Fibroblast of pulmonary artery (primary cell): ENCODE measurements at regions not wholly inside any gene's neighbourhood (a gene's known extent, or its start where the extent isn't known, plus 50 kb on each side); places are given as distances from the start of the nearest gene placed in this dataset.

Source experiments
- DNase-seq: peaks from one replicate; pipeline ENCODE4 v3.0.0-alpha.2; 2010; ENCODE audit warnings: low read depth
- H3K4me3 ChIP-seq: replicated peaks from 2 replicates; pipeline ENCODE4 v1.5.1; 2011; ENCODE audit warnings: low read depth, mild to moderate bottlenecking, control low read depth, low read length, moderate library complexity
- TF ChIP-seq, protein P1 (sequence below): IDR thresholded peaks from 2 replicates; pipeline ENCODE4 v1.5.1; 2011; ENCODE audit warnings: mild to moderate bottlenecking, control low read depth, low read length, inconsistent platforms; ENCODE audit errors: missing control alignments

DNA sequence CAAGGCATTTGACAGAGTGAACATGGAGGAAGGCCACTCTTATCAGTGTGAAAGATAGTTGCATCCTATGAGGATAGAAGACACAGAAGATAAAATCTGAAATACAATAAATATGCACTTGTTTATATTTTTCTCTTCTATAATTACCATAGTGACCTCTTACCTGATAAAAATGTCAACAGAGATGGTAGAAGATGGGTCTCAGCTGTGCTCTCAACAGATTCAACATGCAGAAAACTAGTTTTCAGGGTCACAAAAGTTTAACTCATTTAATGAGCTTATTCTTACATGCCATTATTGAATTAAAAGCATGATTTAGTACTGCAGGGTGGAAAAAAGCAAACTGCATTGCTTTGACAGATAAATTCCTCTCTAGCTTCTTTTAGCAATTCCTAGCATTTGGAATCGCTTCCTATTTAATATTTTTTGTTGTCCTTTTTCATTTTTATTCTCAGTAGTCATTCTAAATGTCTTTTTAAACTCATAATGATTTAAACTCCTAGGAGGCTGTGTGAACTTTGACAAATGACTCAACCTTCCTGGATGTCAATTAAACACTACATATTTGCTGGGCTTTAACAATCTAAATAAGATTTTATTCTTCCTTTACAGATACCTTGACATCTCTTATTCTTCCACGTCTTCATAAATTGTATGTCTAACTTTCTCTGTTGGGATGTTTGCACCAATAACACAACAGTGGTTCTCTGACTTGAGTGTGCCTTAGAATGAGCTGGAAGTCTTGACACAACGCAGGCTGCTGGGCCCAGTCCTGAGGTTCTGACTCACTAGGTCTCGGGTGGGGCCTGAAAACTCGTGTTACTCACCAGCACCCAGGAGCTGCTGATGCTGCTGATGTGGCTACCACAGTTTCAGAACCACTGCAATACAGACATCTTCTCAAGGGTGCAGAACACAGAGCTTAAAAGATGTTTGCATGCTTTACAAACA, 565.5 kb upstream of the IGFBP3 start:
- DNase-seq, result peak; percentile 60
- TF ChIP-seq, protein P1, sequence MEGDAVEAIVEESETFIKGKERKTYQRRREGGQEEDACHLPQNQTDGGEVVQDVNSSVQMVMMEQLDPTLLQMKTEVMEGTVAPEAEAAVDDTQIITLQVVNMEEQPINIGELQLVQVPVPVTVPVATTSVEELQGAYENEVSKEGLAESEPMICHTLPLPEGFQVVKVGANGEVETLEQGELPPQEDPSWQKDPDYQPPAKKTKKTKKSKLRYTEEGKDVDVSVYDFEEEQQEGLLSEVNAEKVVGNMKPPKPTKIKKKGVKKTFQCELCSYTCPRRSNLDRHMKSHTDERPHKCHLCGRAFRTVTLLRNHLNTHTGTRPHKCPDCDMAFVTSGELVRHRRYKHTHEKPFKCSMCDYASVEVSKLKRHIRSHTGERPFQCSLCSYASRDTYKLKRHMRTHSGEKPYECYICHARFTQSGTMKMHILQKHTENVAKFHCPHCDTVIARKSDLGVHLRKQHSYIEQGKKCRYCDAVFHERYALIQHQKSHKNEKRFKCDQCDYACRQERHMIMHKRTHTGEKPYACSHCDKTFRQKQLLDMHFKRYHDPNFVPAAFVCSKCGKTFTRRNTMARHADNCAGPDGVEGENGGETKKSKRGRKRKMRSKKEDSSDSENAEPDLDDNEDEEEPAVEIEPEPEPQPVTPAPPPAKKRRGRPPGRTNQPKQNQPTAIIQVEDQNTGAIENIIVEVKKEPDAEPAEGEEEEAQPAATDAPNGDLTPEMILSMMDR, result no peak
- H3K4me3 ChIP-seq, result no peak overlapping the region

DNA sequence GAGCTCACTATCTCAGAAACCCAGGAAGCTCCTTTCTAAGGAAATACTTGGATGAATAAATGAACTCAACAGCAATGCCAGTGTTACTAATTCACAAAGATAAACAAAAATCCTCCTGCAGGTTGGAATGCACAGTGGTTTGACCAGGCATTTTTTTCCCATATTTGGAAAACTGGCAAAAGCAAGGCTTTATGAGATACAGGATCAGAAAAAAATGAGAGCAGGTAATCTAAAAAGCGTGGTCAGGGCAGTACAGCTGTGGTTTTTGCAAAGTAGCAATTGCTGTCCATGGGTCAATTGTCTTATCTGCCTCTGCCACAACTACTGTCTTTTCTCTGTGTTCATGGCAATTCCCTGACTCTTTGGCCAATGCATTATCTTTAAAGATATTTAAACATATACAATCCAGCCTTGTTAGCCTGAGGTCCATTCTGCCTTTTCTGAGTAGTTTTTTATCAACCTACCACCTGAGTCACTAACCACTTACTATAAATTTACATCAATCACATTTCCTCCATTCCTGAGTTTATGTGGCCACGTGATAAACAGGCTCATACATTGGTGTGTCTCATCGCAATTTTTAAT, 564.5 kb upstream of the IGFBP3 start:
- H3K4me3 ChIP-seq, result no peak overlapping the region
- TF ChIP-seq, protein P1, result peak; percentile 35
- DNase-seq, result peak; percentile 58

DNA sequence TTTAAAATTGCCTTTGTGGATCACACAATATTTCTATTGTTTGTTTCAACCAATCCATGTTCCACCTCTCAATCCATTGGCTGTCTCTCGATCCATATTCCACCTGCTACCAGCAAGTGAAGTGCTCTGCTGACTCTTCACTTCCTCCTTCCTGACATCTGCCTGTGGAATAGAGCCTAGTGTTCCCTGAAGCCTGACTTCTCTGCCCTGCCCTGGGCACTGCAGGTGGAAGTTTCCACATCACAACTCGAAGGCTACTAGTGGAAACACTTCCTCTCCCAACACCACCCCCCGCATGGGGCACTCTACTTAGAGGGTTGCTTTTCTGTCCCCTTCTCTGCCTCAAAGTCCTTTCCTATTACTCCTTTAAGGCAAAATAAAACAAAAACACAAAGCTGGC, 563.8 kb upstream of the IGFBP3 start:
- DNase-seq, result no peak
- H3K4me3 ChIP-seq, result no peak overlapping the region
- TF ChIP-seq, protein P1, result no peak

DNA sequence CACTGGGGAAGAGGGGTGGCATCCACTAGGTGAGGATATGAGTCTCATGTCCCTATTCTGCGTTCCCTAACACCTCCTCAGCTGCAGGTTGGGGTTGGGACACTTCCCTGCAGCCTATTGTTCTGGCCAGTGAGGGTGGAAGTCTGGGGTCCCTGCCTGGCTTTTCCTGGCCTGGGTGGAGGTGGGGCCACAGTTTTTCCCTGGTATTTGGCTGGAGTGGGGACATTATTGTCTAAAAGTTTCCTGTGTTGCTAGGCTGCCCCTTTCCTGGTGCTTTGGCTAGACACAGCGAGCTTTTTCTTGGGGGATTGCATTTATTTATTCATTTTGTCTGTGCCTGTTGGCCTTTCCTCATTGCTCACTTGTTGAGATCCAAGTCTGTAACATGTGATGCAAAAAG, 559.5 kb upstream of the IGFBP3 start:
- H3K4me3 ChIP-seq, result no peak overlapping the region
- no peak for DNase-seq
- TF ChIP-seq, protein P1, result no peak

DNA sequence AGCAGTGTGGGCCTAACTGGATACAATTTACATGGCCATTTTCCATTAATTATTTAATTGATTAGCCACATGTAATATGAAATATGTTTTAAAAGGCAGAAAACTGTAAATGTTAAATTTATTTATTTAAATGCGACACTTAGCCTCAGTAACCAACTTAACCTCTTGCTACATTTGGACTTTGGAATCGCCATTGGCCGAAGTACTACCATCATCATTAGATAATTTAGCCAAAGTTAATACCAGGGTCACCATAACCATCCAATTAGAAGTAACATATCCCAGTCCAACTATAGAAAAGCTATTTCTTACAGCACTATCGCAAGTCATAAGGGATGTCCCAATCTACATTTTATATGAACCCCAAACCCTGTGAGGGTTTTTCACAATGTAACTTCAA, 558.6 kb upstream of the IGFBP3 start:
- H3K4me3 ChIP-seq, result no peak overlapping the region
- TF ChIP-seq, protein P1, result no peak
- no peak for DNase-seq

DNA sequence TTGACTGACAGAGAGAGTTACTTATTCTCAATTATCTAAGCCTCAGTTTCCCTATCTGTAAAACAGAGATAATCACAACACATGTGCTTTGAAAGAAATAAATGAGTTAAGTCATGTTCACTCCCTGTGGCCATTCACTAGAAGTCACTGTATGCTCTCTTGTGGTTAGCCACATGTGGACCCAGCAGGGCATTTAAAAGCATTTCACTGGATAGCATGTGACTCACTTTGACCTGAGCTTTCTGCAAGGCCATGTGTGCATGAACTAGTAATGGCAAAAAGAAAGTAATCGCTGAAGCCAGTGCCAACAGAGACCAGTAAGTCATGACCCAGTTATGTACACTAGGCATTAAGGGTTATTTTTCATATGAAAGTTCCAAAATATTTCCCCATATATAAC, 557.0 kb upstream of the IGFBP3 start:
- DNase-seq, result no peak
- TF ChIP-seq, protein P1, result no peak
- no peak overlapping the region for H3K4me3 ChIP-seq
